Left lung (tissue), 4 donors: ENCODE measurements at regions not wholly inside any gene's neighbourhood (a gene's known extent, or its start where the extent isn't known, plus 50 kb on each side); places are given as distances from the start of the nearest gene placed in this dataset.

Source experiments
- ATAC-seq: fragments of 200-7000 bp; cut with Tn5 transposase; one replicate; pipeline ENCODE4 v1.9.1; 2020; ENCODE audit warnings: moderate library complexity
- DNase-seq, 4 donors: peaks; one replicate each; pipeline ENCODE4 v3.0.0-alpha.2; 2013 to 2020
- H3K27ac ChIP-seq, 2 donors: fragments of 200-600 bp; sonication (generic) in 1 of 2; one replicate each; pipeline versions ENCODE4 v1.5.0 to v1.8.0; 2020 to 2021
- H3K27me3 ChIP-seq, 2 donors: fragments of 200-600 bp; sonication (generic) in 1 of 2; one replicate each; pipeline versions ENCODE4 v1.5.0 to v1.8.0; 2020 to 2021
- H3K36me3 ChIP-seq, 2 donors: fragments of 200-600 bp; sonication (generic) in 1 of 2; one replicate each; pipeline versions ENCODE4 v1.5.0 to v1.8.0; 2020 to 2021
- H3K4me1 ChIP-seq, 2 donors: fragments of 200-600 bp; one replicate each; pipeline ENCODE4 v1.8.0; 2021
- H3K4me3 ChIP-seq, 2 donors: fragments of 200-600 bp; sonication (generic) in 1 of 2; one replicate each; pipeline versions ENCODE4 v1.5.0 to v1.8.0; 2020 to 2021; ENCODE audit warnings: mild to moderate bottlenecking in 1 of 2
- H3K9me3 ChIP-seq, 2 donors: fragments of 200-600 bp; sonication (generic) in 1 of 2; one replicate each; pipeline versions ENCODE4 v1.5.0 to v1.8.0; 2020 to 2021
- intact Hi-C, 2 donors: fragments of 100-400 bp; cut with DNase I; formaldehyde crosslinking; loops; one replicate each; pipeline versions ENCODE4 v1.11.2 to v1.14.2; 2022
- TF ChIP-seq, protein P1 (sequence below), 2 donors: fragments of 200-600 bp; sonication (generic) in 1 of 2; IDR thresholded peaks; one replicate each; pipeline versions ENCODE4 v1.5.0 to v1.8.0; 2021; ENCODE audit warnings: antibody characterized with exemption in 2 of 2
- donor health status: DM: no; HTN: yes; CAD: no.
- donor health status: DM: no; HTN: no; CAD: no.

DNA sequence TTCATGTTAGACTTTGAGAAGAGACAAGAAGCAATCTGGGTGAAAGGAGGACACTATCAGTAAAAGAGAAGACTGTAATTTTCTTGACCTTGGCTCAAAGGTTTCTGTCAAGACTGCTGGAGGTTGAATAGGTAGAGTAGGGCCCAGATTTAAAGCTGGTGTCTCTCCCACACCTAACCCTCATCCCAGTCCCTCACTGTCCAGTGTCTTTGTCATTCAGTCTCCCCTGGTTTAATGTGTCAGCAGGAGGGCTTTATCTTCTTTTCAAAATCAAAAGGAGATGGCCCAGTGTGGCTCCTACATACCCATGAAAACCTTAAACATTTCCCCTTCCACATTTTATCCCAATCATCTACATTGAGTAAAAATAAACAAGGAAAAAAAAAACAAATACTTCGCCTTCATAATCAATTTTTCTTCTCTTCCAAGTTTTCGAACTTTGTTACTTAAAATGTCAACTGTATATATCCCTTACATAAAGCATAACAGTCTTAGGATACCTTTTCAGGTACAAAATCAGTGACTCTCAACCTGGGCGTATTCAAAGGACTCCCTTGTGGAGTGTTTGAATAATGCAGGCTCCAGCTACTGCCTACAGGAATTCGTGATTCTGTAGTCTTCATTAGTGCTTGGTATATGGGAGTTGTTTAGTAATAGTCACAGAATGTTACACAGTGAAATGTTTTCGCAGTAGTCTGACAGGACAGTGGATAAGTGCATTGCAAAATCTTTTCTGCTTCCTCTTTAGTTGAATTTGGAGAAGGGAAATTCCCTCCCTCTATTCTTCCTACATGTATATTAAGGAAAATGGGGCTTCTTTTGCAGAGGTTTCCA lies 87.2 kb downstream of the FAT3 start:
- Histone ChIP-seq H3K27me3 (no peaks in the 10 kb centered on the region), H3K36me3 (no peaks in the 10 kb centered on the region), H3K27ac (no peak overlapping the region), H3K4me3 (no peak overlapping the region), H3K4me1 (no peaks in the 10 kb centered on the region), H3K9me3 (no peaks in the 10 kb centered on the region)
- intact Hi-C loops: no loop called here
- TF ChIP-seq, protein P1, sequence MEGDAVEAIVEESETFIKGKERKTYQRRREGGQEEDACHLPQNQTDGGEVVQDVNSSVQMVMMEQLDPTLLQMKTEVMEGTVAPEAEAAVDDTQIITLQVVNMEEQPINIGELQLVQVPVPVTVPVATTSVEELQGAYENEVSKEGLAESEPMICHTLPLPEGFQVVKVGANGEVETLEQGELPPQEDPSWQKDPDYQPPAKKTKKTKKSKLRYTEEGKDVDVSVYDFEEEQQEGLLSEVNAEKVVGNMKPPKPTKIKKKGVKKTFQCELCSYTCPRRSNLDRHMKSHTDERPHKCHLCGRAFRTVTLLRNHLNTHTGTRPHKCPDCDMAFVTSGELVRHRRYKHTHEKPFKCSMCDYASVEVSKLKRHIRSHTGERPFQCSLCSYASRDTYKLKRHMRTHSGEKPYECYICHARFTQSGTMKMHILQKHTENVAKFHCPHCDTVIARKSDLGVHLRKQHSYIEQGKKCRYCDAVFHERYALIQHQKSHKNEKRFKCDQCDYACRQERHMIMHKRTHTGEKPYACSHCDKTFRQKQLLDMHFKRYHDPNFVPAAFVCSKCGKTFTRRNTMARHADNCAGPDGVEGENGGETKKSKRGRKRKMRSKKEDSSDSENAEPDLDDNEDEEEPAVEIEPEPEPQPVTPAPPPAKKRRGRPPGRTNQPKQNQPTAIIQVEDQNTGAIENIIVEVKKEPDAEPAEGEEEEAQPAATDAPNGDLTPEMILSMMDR (IDR thresholded peaks at IDR 0.05): no peak
- DNase-seq: no peak
- ATAC-seq: peak; percentile 54

DNA sequence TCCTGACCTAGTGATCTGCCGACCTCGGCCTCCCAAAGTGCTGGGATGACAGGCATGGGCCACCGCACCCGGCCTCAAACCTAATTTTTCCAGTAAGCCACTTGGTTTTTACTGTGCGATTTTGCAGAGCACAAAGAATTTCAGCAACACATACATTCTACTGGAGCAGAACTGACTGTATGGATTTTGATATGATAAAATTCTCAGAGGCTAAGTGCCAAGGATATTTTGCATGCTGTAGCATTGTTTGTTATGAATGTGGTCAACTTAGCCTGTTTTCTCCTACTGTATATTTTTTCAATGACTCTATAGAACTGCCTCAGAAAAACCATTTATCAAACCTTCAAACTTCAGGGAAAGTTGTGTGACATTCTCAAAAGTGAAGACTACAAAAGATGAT lies 89.2 kb downstream of the FAT3 start:
- H3K4me3 ChIP-seq: no peak overlapping the region
- TF ChIP-seq, protein P1 (IDR thresholded peaks at IDR 0.05): no peak
- H3K9me3 ChIP-seq: no peaks in the 10 kb centered on the region
- H3K27ac ChIP-seq: no peak overlapping the region
- ATAC-seq (no peak), DNase-seq (no peak)
- intact Hi-C loops: no loop called here
- no peaks in the 10 kb centered on the region for H3K36me3 ChIP-seq
- no peaks in the 10 kb centered on the region for H3K27me3 ChIP-seq
- no peaks in the 10 kb centered on the region for H3K4me1 ChIP-seq

DNA sequence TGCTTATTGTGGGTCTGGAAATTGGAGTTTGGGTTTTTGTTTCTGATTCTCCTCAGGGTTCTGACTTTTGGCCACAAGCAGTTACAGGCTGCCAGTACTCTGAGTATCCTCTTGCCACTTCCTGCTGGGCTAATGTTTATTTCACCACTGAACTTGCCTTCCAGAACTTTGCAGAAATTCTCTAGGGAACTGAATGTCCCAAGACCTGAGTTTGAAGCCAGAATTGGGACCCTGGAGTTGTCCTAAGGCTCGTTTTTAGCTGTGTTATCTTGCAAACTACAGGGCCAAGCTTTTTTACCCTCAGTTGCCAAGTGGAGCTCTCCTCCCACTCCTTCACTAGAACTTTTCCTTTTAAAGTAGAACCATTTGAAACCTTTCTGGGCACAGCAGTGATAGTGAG lies 89.9 kb downstream of the FAT3 start:
- no peaks in the 10 kb centered on the region for H3K27me3 ChIP-seq
- no peaks in the 10 kb centered on the region for H3K9me3 ChIP-seq
- TF ChIP-seq, protein P1 (IDR thresholded peaks at IDR 0.05): no peak
- no peak overlapping the region for H3K4me3 ChIP-seq
- intact Hi-C loops: no loop called here
- H3K4me1 ChIP-seq: no peaks in the 10 kb centered on the region
- no peak for DNase-seq
- no peak for ATAC-seq
- no peak overlapping the region for H3K27ac ChIP-seq
- no peaks in the 10 kb centered on the region for H3K36me3 ChIP-seq

DNA sequence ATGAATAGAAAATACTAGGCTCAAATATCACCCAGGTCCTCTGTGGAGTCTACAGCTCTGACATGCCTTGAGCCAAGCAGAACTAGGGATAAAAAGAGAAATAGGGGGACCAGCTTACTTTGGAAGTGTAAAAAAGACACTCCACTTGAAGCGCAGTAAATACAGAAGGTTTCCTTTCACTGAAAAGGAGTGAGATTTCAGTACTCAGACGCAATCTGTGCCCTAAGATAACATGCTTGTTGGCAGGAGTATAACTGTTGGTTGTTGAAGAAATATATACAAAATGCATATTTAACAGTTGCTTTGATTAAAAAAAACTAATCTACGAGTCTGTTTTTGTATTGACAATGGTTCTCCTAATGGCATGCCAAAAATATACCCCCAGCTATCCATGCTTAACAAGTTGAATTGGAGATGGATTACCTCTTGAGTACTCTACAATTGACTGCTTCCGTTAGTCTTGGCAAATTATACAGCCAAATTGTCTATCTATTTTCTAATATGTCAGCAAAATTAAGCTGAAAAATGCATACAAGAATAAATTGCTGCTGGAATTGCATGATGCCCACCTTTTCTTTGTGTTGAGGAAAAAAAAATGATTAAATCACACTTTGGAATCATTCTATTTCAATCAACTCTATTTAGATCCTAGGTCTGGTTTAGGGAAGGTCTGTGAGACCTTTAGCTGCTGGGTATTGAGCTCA lies 91.6 kb downstream of the FAT3 start:
- ATAC-seq: no peak

DNA sequence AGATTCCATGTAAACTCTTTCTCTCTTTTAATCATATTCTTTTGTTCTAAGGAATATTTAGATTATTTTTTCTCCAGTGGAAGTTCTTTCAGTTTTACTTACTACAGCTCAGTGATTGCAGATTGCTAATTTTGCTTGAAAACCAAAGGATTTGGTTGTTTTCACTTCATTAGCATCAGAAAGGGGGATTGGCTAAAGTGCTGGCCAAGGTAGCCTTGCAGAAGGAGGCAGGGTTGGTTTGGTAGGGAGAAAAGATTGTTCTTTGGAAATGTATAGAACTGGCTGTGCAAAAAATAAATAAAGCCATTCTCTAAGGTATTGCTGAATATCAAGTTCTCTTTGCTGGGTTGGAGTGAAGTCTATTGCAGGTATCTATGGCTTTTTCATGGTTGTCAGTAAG lies 92.6 kb downstream of the FAT3 start:
- H3K4me3 ChIP-seq: no peak overlapping the region
- intact Hi-C loops: no loop called here
- no peaks in the 10 kb centered on the region for H3K27me3 ChIP-seq
- H3K36me3 ChIP-seq: no peaks in the 10 kb centered on the region
- DNase-seq (no peak), ATAC-seq (no peak)
- no peak overlapping the region for H3K27ac ChIP-seq
- no peaks in the 10 kb centered on the region for H3K4me1 ChIP-seq
- peaks cover 0 to 3% of the 10 kb centered on the region in 2 donors for H3K9me3 ChIP-seq
- TF ChIP-seq, protein P1 (IDR thresholded peaks at IDR 0.05): no peak

More for the DNA sequence above, 91.6 kb downstream of the FAT3 start:
- no peaks in the 10 kb centered on the region for H3K36me3 ChIP-seq
- no peak overlapping the region for H3K4me3 ChIP-seq
- intact Hi-C loops: no loop called here
- no peak for DNase-seq
- H3K27ac ChIP-seq: no peak overlapping the region
- TF ChIP-seq, protein P1 (IDR thresholded peaks at IDR 0.05): no peak
- no peaks in the 10 kb centered on the region for H3K4me1 ChIP-seq
- no peaks in the 10 kb centered on the region for H3K9me3 ChIP-seq
- no peaks in the 10 kb centered on the region for H3K27me3 ChIP-seq
